Liver (tissue), 8 donors: ENCODE measurements at regions not wholly inside any gene's neighbourhood (a gene's known extent, or its start where the extent isn't known, plus 50 kb on each side); places are given as distances from the start of the nearest gene placed in this dataset.

ENCODE experiments used
- DNase-seq: peaks from one replicate; pipeline ENCODE4 v3.0.0-alpha.2; 2017; ENCODE audit warnings: low spot score
- H3K27ac ChIP-seq, 2 donors: one replicate each; pipeline ENCODE4 v1.7.0; 2013; ENCODE audit warnings: inconsistent platforms in 2 of 2, low read length in 2 of 2, control low read depth in 1 of 2, low read depth in 1 of 2, mild to moderate bottlenecking in 1 of 2
- H3K27me3 ChIP-seq, 4 donors: one replicate each; pipeline versions ENCODE4 v1.6.1 to v1.7.0; 2013; ENCODE audit warnings: low read length in 3 of 4, inconsistent platforms in 1 of 4, mild to moderate bottlenecking in 1 of 4, moderate library complexity in 1 of 4; ENCODE audit not compliant: control insufficient read depth in 4 of 4, insufficient read depth in 4 of 4
- H3K36me3 ChIP-seq, 4 donors: one replicate each; pipeline versions ENCODE4 v1.6.1 to v1.7.0; 2013; ENCODE audit warnings: low read length in 3 of 4, mild to moderate bottlenecking in 3 of 4, low read depth in 1 of 4, moderate library complexity in 1 of 4; ENCODE audit not compliant: control insufficient read depth in 4 of 4, insufficient read depth in 3 of 4
- H3K4me1 ChIP-seq, 4 donors: one replicate each; pipeline versions ENCODE4 v1.6.1 to v1.7.0; 2013; ENCODE audit warnings: low read length in 3 of 4, mild to moderate bottlenecking in 3 of 4, moderate library complexity in 1 of 4; ENCODE audit not compliant: control insufficient read depth in 4 of 4, insufficient read depth in 4 of 4
- H3K4me3 ChIP-seq, 3 donors: one replicate each; pipeline versions ENCODE4 v1.6.1 to v1.7.0; 2013; ENCODE audit warnings: low read length in 3 of 3, control low read depth in 1 of 3, low read depth in 1 of 3, mild to moderate bottlenecking in 1 of 3
- H3K9ac ChIP-seq, 2 donors: one replicate each; pipeline ENCODE4 v1.7.0; 2013; ENCODE audit warnings: low read length in 2 of 2, mild to moderate bottlenecking in 2 of 2, moderate library complexity in 2 of 2, control low read depth in 1 of 2, low read depth in 1 of 2
- H3K9me3 ChIP-seq, 4 donors: one replicate each; pipeline versions ENCODE4 v1.6.1 to v1.7.0; 2013; ENCODE audit warnings: low read length in 3 of 4; ENCODE audit not compliant: control insufficient read depth in 4 of 4
- EGR1 ChIP-seq, 2 donors: IDR thresholded peaks; 2 replicates each; pipeline ENCODE4 v1.6.1; 2016 to 2018; ENCODE audit warnings: antibody characterized with exemption in 2 of 2, low read depth in 2 of 2
- FOXA1 ChIP-seq: IDR thresholded peaks from 2 replicates; pipeline ENCODE4 v1.6.1; 2016; ENCODE audit warnings: antibody characterized with exemption
- FOXA2 ChIP-seq: IDR thresholded peaks from 2 replicates; pipeline ENCODE4 v1.6.1; 2016; ENCODE audit warnings: antibody characterized with exemption
- GABPA ChIP-seq, 2 donors: IDR thresholded peaks in 1 of 2; conservative IDR thresholded peaks in 1 of 2; 2 replicates each; pipeline ENCODE4 v1.6.1; 2016; ENCODE audit warnings: antibody characterized with exemption in 2 of 2, mild to moderate bottlenecking in 1 of 2, moderate library complexity in 1 of 2
- HNF4A ChIP-seq, 2 donors: conservative IDR thresholded peaks; 2 replicates each; pipeline ENCODE4 v1.6.1; 2016; ENCODE audit warnings: antibody characterized with exemption in 2 of 2, mild to moderate bottlenecking in 2 of 2
- HNF4G ChIP-seq: IDR thresholded peaks from 2 replicates; pipeline ENCODE4 v1.6.1; 2016; ENCODE audit warnings: antibody characterized with exemption
- JUND ChIP-seq, 2 donors: IDR thresholded peaks; 2 replicates each; pipeline ENCODE4 v1.6.1; 2016; ENCODE audit warnings: antibody characterized with exemption in 2 of 2
- NR2F2 ChIP-seq: IDR thresholded peaks from 2 replicates; pipeline ENCODE4 v1.6.1; 2016; ENCODE audit warnings: antibody characterized with exemption
- RAD21 ChIP-seq, 2 donors: IDR thresholded peaks; 2 replicates each; pipeline ENCODE4 v1.6.1; 2016; ENCODE audit warnings: antibody characterized with exemption in 2 of 2, mild to moderate bottlenecking in 2 of 2
- RXRA ChIP-seq, 2 donors: IDR thresholded peaks; 2 replicates each; pipeline ENCODE4 v1.6.1; 2017 to 2018; ENCODE audit warnings: antibody characterized with exemption in 2 of 2, mild to moderate bottlenecking in 1 of 2
- SP1 ChIP-seq: IDR thresholded peaks from 2 replicates; pipeline ENCODE4 v1.6.1; 2018; ENCODE audit warnings: antibody characterized with exemption, mild to moderate bottlenecking
- TAF1 ChIP-seq: conservative IDR thresholded peaks from 2 replicates; pipeline ENCODE4 v1.6.1; 2016; ENCODE audit warnings: antibody characterized with exemption, mild to moderate bottlenecking
- YY1 ChIP-seq: IDR thresholded peaks from 2 replicates; pipeline ENCODE4 v1.6.1; 2016; ENCODE audit warnings: antibody characterized with exemption, mild to moderate bottlenecking
- WGBS: extraction: QIAGEN DNeasy Blood & Tissue Kit; methylation state at CpG from one replicate; pipeline ENCODE4 v1.1.7; 2013; 5-methylcytosine and 5-hydroxymethylcytosine counted together
- TF ChIP-seq, protein P1 (sequence below): fragments of 150-350 bp; IDR thresholded peaks from 2 replicates; pipeline ENCODE4 v1.5.1; 2017; ENCODE audit warnings: improper control_type of control experiment, low read depth, low read length; ENCODE audit not compliant: missing input control
- TF ChIP-seq, protein P2 (sequence below): IDR thresholded peaks from 2 replicates; pipeline ENCODE4 v1.6.1; 2016; ENCODE audit warnings: antibody characterized with exemption
- TF ChIP-seq, protein P3 (sequence below): IDR thresholded peaks from 2 replicates; pipeline ENCODE4 v1.6.1; 2016; ENCODE audit warnings: antibody characterized with exemption, mild to moderate bottlenecking
- TF ChIP-seq, protein P4 (sequence below): IDR thresholded peaks from 2 replicates; pipeline ENCODE4 v1.6.1; 2016; ENCODE audit warnings: antibody characterized with exemption
- TF ChIP-seq, protein P5 (sequence below): IDR thresholded peaks from 2 replicates; pipeline ENCODE4 v1.6.1; 2016; ENCODE audit warnings: antibody characterized with exemption
- donor health status: healthy.
- donor health status: healthy.
- donor health status: healthy.
- donor health status: healthy.
- donor health status: healthy.

DNA sequence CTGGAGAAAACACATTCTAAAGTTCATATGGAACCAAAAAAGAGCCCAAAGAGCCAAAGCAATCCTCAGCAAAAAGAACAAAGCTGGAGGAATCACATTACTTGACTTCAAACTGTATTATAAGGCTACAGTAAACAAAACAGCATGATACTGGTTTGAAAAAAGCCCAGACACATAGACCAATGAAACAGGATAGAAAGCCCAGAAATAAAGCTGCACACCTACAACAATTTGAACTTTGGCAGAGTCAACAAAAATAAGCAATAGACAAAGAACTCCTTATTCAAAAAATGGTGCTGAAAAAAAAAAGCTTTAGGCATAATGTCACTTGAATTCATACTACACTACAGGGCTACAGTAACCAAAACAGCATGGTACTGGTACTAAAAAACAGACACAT, 289.6 kb downstream of the NR4A2 start:
- Histone ChIP-seq H3K4me1 (no peaks in the 10 kb centered on the region), H3K9me3 (no peaks in the 10 kb centered on the region), H3K9ac (no peak overlapping the region), H3K27me3 (no peaks in the 10 kb centered on the region), H3K27ac (no peak overlapping the region), H3K36me3 (no peaks in the 10 kb centered on the region), H3K4me3 (no peak overlapping the region)
- no peak for TF ChIP-seq FOXA2
- TF ChIP-seq SP1 = no peak
- TF ChIP-seq, protein P1, sequence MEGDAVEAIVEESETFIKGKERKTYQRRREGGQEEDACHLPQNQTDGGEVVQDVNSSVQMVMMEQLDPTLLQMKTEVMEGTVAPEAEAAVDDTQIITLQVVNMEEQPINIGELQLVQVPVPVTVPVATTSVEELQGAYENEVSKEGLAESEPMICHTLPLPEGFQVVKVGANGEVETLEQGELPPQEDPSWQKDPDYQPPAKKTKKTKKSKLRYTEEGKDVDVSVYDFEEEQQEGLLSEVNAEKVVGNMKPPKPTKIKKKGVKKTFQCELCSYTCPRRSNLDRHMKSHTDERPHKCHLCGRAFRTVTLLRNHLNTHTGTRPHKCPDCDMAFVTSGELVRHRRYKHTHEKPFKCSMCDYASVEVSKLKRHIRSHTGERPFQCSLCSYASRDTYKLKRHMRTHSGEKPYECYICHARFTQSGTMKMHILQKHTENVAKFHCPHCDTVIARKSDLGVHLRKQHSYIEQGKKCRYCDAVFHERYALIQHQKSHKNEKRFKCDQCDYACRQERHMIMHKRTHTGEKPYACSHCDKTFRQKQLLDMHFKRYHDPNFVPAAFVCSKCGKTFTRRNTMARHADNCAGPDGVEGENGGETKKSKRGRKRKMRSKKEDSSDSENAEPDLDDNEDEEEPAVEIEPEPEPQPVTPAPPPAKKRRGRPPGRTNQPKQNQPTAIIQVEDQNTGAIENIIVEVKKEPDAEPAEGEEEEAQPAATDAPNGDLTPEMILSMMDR = no peak
- TF ChIP-seq JUND (IDR thresholded peaks at IDR 0.05) = no peak
- TF ChIP-seq, protein P2, sequence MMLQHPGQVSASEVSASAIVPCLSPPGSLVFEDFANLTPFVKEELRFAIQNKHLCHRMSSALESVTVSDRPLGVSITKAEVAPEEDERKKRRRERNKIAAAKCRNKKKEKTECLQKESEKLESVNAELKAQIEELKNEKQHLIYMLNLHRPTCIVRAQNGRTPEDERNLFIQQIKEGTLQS = no peak
- no peak for TF ChIP-seq RAD21 (IDR thresholded peaks at IDR 0.05)
- TF ChIP-seq GABPA (IDR thresholded peaks at IDR 0.05 in 1 of 2, conservative IDR thresholded peaks at IDR 0.05 in 1 of 2) = no peak
- no peak for TF ChIP-seq TAF1
- TF ChIP-seq RXRA (IDR thresholded peaks at IDR 0.05) = no peak
- TF ChIP-seq HNF4A (conservative IDR thresholded peaks at IDR 0.05) = no peak
- no peak for TF ChIP-seq NR2F2
- TF ChIP-seq, protein P3, sequence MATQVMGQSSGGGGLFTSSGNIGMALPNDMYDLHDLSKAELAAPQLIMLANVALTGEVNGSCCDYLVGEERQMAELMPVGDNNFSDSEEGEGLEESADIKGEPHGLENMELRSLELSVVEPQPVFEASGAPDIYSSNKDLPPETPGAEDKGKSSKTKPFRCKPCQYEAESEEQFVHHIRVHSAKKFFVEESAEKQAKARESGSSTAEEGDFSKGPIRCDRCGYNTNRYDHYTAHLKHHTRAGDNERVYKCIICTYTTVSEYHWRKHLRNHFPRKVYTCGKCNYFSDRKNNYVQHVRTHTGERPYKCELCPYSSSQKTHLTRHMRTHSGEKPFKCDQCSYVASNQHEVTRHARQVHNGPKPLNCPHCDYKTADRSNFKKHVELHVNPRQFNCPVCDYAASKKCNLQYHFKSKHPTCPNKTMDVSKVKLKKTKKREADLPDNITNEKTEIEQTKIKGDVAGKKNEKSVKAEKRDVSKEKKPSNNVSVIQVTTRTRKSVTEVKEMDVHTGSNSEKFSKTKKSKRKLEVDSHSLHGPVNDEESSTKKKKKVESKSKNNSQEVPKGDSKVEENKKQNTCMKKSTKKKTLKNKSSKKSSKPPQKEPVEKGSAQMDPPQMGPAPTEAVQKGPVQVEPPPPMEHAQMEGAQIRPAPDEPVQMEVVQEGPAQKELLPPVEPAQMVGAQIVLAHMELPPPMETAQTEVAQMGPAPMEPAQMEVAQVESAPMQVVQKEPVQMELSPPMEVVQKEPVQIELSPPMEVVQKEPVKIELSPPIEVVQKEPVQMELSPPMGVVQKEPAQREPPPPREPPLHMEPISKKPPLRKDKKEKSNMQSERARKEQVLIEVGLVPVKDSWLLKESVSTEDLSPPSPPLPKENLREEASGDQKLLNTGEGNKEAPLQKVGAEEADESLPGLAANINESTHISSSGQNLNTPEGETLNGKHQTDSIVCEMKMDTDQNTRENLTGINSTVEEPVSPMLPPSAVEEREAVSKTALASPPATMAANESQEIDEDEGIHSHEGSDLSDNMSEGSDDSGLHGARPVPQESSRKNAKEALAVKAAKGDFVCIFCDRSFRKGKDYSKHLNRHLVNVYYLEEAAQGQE = no peak
- TF ChIP-seq HNF4G = no peak
- TF ChIP-seq, protein P4, sequence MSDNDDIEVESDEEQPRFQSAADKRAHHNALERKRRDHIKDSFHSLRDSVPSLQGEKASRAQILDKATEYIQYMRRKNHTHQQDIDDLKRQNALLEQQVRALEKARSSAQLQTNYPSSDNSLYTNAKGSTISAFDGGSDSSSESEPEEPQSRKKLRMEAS = no peak
- no peak for TF ChIP-seq EGR1 (IDR thresholded peaks at IDR 0.05; ENCODE audit: low read depth in 2 of 2)
- TF ChIP-seq YY1 = no peak
- TF ChIP-seq FOXA1 = no peak
- TF ChIP-seq, protein P5, sequence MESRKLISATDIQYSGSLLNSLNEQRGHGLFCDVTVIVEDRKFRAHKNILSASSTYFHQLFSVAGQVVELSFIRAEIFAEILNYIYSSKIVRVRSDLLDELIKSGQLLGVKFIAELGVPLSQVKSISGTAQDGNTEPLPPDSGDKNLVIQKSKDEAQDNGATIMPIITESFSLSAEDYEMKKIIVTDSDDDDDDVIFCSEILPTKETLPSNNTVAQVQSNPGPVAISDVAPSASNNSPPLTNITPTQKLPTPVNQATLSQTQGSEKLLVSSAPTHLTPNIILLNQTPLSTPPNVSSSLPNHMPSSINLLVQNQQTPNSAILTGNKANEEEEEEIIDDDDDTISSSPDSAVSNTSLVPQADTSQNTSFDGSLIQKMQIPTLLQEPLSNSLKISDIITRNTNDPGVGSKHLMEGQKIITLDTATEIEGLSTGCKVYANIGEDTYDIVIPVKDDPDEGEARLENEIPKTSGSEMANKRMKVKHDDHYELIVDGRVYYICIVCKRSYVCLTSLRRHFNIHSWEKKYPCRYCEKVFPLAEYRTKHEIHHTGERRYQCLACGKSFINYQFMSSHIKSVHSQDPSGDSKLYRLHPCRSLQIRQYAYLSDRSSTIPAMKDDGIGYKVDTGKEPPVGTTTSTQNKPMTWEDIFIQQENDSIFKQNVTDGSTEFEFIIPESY = no peak
- no peak for DNase-seq

GRCh38 chr2:156038021-156038420, 294.5 kb downstream of the NR4A2 start:
- TF ChIP-seq TAF1 (no peak), RAD21 (IDR thresholded peaks at IDR 0.05) (no peak), NR2F2 (no peak)
- TF ChIP-seq, protein P5 = no peak
- H3K36me3 ChIP-seq = no peaks in the 10 kb centered on the region
- H3K27me3 ChIP-seq = no peaks in the 10 kb centered on the region
- no peaks in the 10 kb centered on the region for H3K4me1 ChIP-seq
- DNase-seq = no peak
- H3K9me3 ChIP-seq = no peaks in the 10 kb centered on the region
- no peak overlapping the region for H3K4me3 ChIP-seq
- 95% methylated on average over 1 of the region's 1 CpG for WGBS
- no peak overlapping the region for H3K9ac ChIP-seq
- H3K27ac ChIP-seq = no peak overlapping the region
